ENCODE measurements at regions not wholly inside any gene's neighbourhood (a gene's known extent, or its start where the extent isn't known, plus 50 kb on each side); places are given as distances from the start of the nearest gene placed in this dataset.
"Not testable (repeated sequence)": the region's sequence is repeated elsewhere in the genome, so short reads cannot be mapped to it uniquely, and the experiment has no call there.

GRCh38 chr11:3307584-3307983, 71.4 kb downstream of the ZNF195 start:
- H3K4me1 ChIP-seq (replicated peaks); H3K27ac ChIP-seq; H3K4me3 ChIP-seq; H3K9me3 ChIP-seq (replicated peaks); H3K27me3 ChIP-seq (replicated peaks); DNase-seq (ENCODE audit: low read depth in 1 of 2, low spot score in 2 of 2); H3K36me3 ChIP-seq: not testable (repeated sequence)

- H3K4me1 ChIP-seq (replicated peaks); H3K9me3 ChIP-seq (replicated peaks); DNase-seq (ENCODE audit: low read depth in 1 of 2, low spot score in 2 of 2); H3K27ac ChIP-seq; H3K36me3 ChIP-seq; H3K27me3 ChIP-seq (replicated peaks); H3K4me3 ChIP-seq: not testable (repeated sequence)
These were observed 68.8 kb upstream of the MRGPRE start for GRCh38 chr11:3301060-3301459.

GRCh38 chr11:3300579-3300978, 68.4 kb upstream of the MRGPRE start:
- H3K36me3 ChIP-seq; H3K4me3 ChIP-seq; H3K27me3 ChIP-seq (replicated peaks); H3K9me3 ChIP-seq (replicated peaks); H3K4me1 ChIP-seq (replicated peaks); DNase-seq (ENCODE audit: low read depth in 1 of 2, low spot score in 2 of 2); H3K27ac ChIP-seq: not testable (repeated sequence)

DNA sequence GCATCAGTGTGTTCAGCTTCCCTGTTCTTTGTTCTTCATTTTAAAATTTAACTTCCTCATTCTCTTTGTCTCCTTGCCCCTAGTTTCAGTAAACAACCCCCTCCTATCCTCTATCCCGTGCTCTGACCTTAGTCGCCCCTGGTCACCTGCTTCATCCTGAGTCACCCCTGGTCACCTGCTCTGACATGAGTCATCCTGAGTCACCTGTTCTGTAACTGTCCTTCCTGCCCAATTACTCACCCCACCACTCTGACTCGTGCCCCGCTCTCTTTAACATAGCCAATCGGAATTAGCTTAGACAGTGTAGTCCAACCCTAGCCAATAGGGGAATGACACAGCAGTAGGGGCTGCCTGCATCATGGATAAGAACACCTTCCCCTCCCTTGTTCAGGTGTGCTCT, 65.6 kb upstream of the MRGPRE start:
- H3K27ac ChIP-seq: not testable (repeated sequence)

GRCh38 chr11:3290563-3290962, 58.3 kb upstream of the MRGPRE start:
- not testable (repeated sequence) for H3K36me3 ChIP-seq; H3K27me3 ChIP-seq (replicated peaks); H3K4me1 ChIP-seq (replicated peaks); H3K27ac ChIP-seq; H3K4me3 ChIP-seq; DNase-seq (ENCODE audit: low read depth in 1 of 2, low spot score in 2 of 2); H3K9me3 ChIP-seq (replicated peaks)

More for the DNA sequence above, 65.6 kb upstream of the MRGPRE start:
- H3K4me1 ChIP-seq (replicated peaks); H3K36me3 ChIP-seq; H3K27me3 ChIP-seq (replicated peaks); H3K4me3 ChIP-seq; H3K9me3 ChIP-seq (replicated peaks): not testable (repeated sequence)
- DNase-seq (ENCODE audit: low read depth in 1 of 2, low spot score in 2 of 2): peak in 1 of 2 experiments; percentile 31

DNA sequence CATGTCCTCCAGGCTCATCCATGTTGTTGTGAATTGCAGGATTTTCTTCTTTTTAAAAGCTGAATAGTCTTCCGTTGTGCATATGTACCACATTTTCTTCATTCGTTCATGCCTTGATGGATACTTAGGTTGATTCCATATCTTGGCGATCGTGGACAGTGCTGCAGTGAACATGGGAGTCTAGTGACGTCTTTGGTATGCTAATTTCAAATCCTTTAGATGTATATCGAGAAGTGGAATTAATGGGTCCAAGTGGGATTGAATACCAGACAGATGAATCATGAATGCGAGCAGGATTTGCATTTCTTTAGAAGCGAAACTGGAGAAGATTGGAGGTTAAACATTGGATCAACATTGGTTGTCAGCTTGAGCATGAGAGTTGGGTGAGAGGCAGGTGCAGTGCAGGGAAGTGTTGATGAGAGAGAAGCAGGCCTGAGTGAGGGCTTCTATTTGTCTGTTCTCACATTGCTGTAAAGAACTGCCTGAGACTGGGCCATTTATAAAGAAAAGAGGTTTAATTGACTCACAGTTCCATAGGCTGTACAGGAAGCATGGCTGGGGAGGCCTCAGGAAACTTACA, 55.2 kb upstream of the MRGPRE start:
- H3K27me3 ChIP-seq (replicated peaks); H3K4me3 ChIP-seq; H3K9me3 ChIP-seq (replicated peaks); H3K36me3 ChIP-seq; DNase-seq (ENCODE audit: low read depth in 1 of 2, low spot score in 2 of 2); H3K27ac ChIP-seq; H3K4me1 ChIP-seq (replicated peaks): not testable (repeated sequence)

DNA sequence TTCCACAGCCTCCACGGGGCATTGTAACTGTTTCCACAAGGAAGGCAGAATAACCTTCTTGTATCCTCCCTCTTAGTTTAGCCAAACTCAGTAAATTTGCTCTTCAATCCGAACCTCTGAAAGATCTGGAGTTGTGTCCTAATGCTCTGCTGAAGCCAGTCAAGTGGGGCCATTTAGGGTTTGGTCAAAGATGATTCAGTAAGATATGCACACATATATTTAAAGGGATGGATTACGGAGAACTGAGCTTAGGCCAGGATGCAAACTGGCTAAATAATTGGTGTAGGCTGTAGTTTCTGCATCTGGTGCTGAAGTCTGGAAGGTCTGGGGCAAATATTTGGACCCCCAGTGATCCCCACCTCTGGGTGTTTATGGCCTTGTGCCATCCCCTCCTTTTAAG, 53.0 kb upstream of the MRGPRE start:
- not testable (repeated sequence) for H3K36me3 ChIP-seq; H3K4me1 ChIP-seq (replicated peaks); H3K4me3 ChIP-seq; H3K9me3 ChIP-seq (replicated peaks); DNase-seq (ENCODE audit: low read depth in 1 of 2, low spot score in 2 of 2); H3K27ac ChIP-seq; H3K27me3 ChIP-seq (replicated peaks)

DNA sequence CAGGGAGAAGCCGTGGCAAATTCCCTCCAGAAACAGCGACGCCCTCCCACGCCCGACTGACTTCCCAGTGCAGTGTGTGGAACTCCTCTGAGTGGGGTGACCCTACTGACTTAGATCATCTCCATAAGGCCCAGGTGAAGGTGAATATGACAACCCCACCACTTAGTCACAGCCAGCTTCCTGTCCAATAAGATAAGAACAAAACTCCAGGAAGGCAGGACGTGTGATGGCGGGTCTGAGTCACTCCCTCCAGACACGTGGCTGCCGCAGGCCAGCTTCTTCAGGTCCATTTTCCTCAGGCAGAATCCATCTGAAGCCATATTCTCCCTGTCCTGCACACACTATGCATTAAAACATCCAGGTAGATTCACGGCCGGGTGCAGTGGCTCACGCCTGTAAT, 52.0 kb upstream of the MRGPRE start:
- not testable (repeated sequence) for H3K36me3 ChIP-seq; H3K9me3 ChIP-seq (replicated peaks); H3K4me3 ChIP-seq; H3K27me3 ChIP-seq (replicated peaks); H3K4me1 ChIP-seq (replicated peaks); H3K27ac ChIP-seq; DNase-seq (ENCODE audit: low read depth in 1 of 2, low spot score in 2 of 2)

DNA sequence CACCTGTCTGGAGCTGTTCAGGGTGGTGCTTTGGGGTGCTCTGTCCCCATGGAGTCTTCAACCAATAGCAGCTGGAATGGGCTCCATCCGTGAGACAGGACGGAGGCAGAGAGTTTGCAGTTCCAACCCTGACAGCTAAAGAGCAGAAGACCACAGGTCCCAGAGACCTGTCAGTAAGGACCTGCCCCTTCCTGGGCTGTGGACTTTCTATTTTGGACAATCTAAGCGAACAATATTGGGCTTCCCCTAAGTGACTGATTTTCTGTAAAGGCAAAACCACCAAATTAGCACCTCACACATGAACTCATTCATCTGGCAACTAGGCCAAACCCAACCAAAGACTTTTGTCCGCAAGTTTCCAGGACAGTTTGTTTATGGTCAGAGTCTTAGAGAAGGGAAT, 50.5 kb upstream of the MRGPRE start:
- H3K4me3 ChIP-seq; H3K9me3 ChIP-seq (replicated peaks); H3K4me1 ChIP-seq (replicated peaks); H3K27me3 ChIP-seq (replicated peaks); H3K27ac ChIP-seq; DNase-seq (ENCODE audit: low read depth in 1 of 2, low spot score in 2 of 2); H3K36me3 ChIP-seq: not testable (repeated sequence)

All from SJSA1 (cell line).